Keratinocyte (primary cell): ENCODE measurements at regions not wholly inside any gene's neighbourhood (a gene's known extent, or its start where the extent isn't known, plus 50 kb on each side); places are given as distances from the start of the nearest gene placed in this dataset.

Experiments used
- DNase-seq: peaks from one replicate; pipeline ENCODE4 v3.0.0-alpha.2; 2011; ENCODE audit warnings: low read depth, missing footprints, low spot score
- FAIRE-seq: peaks from 2 replicates; lab custom pipeline; 2011; peaks lifted over from hg19 to GRCh38; lab: Jason Lieb, UNC
- H2AFZ ChIP-seq: 2 replicates; pipeline ENCODE4 v1.6.0; 2012; ENCODE audit warnings: low read length, control low read depth, inconsistent platforms; ENCODE audit not compliant: control insufficient read depth
- H3K27ac ChIP-seq: 2 replicates; pipeline ENCODE4 v1.5.1; 2011; ENCODE audit warnings: low read length; ENCODE audit not compliant: control insufficient read depth, insufficient read depth
- H3K27me3 ChIP-seq: 3 replicates; pipeline ENCODE4 v1.6.0; 2011; ENCODE audit warnings: low read length; ENCODE audit not compliant: control insufficient read depth, insufficient read depth; ENCODE audit errors: extremely low read depth
- H3K36me3 ChIP-seq, 2 experiments: 2 replicates in 1 of 2; 3 replicates in 1 of 2; pipeline ENCODE4 v1.5.1; 2011; ENCODE audit warnings: low read length in 2 of 2, mild to moderate bottlenecking in 1 of 2; ENCODE audit not compliant: control insufficient read depth in 2 of 2, insufficient read depth in 2 of 2; ENCODE audit errors: extremely low read depth in 1 of 2
- H3K4me1 ChIP-seq: 3 replicates; pipeline ENCODE4 v1.5.1; 2011; ENCODE audit warnings: low read length; ENCODE audit not compliant: control insufficient read depth, insufficient read depth; ENCODE audit errors: extremely low read depth
- H3K4me2 ChIP-seq: 3 replicates; pipeline ENCODE4 v1.6.0; 2011; ENCODE audit warnings: low read depth, low read length; ENCODE audit not compliant: control insufficient read depth, insufficient read depth; ENCODE audit errors: extremely low read depth
- H3K4me3 ChIP-seq, 3 experiments: fragments of 200-600 bp in 1 of 3; sonication (generic) in 1 of 3; 2 replicates in 2 of 3; 3 replicates in 1 of 3; pipeline ENCODE4 v1.5.1; 2011 to 2016; ENCODE audit warnings: low read length in 3 of 3, mild to moderate bottlenecking in 3 of 3, control low read depth in 2 of 3, inconsistent platforms in 1 of 3, low read depth in 1 of 3, mixed read lengths in 1 of 3, mixed run types in 1 of 3, moderate library complexity in 1 of 3; ENCODE audit not compliant: control insufficient read depth in 2 of 3, insufficient read depth in 2 of 3; ENCODE audit errors: extremely low read depth in 1 of 3
- H3K79me2 ChIP-seq: 2 replicates; pipeline ENCODE4 v1.6.0; 2012; ENCODE audit warnings: low read length; ENCODE audit not compliant: control insufficient read depth, insufficient read depth
- H3K9ac ChIP-seq: 3 replicates; pipeline ENCODE4 v1.6.0; 2011; ENCODE audit warnings: low read length; ENCODE audit not compliant: control insufficient read depth, insufficient read depth; ENCODE audit errors: extremely low read depth
- H3K9me1 ChIP-seq: 3 replicates; pipeline ENCODE4 v1.6.0; 2011; ENCODE audit warnings: low read length; ENCODE audit not compliant: control insufficient read depth, insufficient read depth; ENCODE audit errors: extremely low read depth
- H3K9me3 ChIP-seq: 2 replicates; pipeline ENCODE4 v1.5.1; 2012; ENCODE audit warnings: low read depth, low read length; ENCODE audit not compliant: control insufficient read depth
- H4K20me1 ChIP-seq: 3 replicates; pipeline ENCODE4 v1.6.0; 2011; ENCODE audit warnings: low read length; ENCODE audit not compliant: control insufficient read depth, insufficient read depth; ENCODE audit errors: extremely low read depth
- EZH2 ChIP-seq: IDR thresholded peaks from one replicate; pipeline ENCODE4 v1.6.1; 2012; ENCODE audit warnings: inconsistent platforms, mild to moderate bottlenecking, low read length, moderate library complexity
- dilution Hi-C: fragments of 300-500 bp; cut with MboI; formaldehyde crosslinking; loops from one replicate; pipeline ENCODE4 v1.7.0; 2020; ENCODE audit warnings: low sequenced_read_pairs; ENCODE audit not compliant: extremely low pct_ligation_motif_present
- TF ChIP-seq, protein P1 (sequence below), 3 experiments: IDR thresholded peaks in 1 of 3; conservative IDR thresholded peaks in 1 of 3; optimal IDR thresholded peaks in 1 of 3; 2 replicates in 2 of 3; 3 replicates in 1 of 3; pipeline versions ENCODE3 to v1.5.1; 2011; ENCODE audit warnings: low read length in 3 of 3, mild to moderate bottlenecking in 3 of 3, moderate library complexity in 2 of 3, control low read depth in 1 of 3, inconsistent platforms in 1 of 3; ENCODE audit not compliant: insufficient read depth in 2 of 3; ENCODE audit errors: extremely low read depth in 1 of 3

DNA sequence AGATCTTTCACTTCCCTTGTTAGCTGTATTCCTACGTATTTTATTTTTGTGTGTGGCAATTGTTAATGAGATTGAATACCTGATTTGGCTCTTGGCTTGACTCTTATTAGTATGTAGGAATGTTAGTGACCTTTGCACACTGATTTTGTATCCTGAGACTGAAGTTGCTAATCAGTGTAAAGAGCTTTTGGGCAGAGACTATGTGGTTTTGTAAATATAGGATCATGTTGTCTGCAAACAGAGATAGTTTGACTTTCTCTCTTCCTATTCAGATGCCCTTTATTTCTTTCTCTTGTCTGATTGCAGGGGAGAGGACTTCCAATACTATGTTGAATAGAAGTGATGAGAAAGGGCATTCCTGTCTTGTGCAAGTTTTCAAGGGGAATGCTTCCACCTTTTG, 160.3 kb upstream of the PCDH20 start:
- Histone ChIP-seq H3K4me1 (no peaks in the 10 kb centered on the region), H3K36me3 (no peaks in the 10 kb centered on the region), H3K79me2 (no peaks in the 10 kb centered on the region), H3K27ac (no peak overlapping the region), H3K4me2 (no peak overlapping the region), H2AFZ (no peak overlapping the region), H3K9me3 (no peaks in the 10 kb centered on the region), H3K9me1 (no peaks in the 10 kb centered on the region), H3K9ac (no peak overlapping the region), H3K27me3 (no peaks in the 10 kb centered on the region), H3K4me3 (no peak overlapping the region), H4K20me1 (no peaks in the 10 kb centered on the region)
- no peak for TF ChIP-seq EZH2
- TF ChIP-seq, protein P1, sequence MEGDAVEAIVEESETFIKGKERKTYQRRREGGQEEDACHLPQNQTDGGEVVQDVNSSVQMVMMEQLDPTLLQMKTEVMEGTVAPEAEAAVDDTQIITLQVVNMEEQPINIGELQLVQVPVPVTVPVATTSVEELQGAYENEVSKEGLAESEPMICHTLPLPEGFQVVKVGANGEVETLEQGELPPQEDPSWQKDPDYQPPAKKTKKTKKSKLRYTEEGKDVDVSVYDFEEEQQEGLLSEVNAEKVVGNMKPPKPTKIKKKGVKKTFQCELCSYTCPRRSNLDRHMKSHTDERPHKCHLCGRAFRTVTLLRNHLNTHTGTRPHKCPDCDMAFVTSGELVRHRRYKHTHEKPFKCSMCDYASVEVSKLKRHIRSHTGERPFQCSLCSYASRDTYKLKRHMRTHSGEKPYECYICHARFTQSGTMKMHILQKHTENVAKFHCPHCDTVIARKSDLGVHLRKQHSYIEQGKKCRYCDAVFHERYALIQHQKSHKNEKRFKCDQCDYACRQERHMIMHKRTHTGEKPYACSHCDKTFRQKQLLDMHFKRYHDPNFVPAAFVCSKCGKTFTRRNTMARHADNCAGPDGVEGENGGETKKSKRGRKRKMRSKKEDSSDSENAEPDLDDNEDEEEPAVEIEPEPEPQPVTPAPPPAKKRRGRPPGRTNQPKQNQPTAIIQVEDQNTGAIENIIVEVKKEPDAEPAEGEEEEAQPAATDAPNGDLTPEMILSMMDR (optimal IDR thresholded peaks at IDR 0.05 in 1 of 3, IDR thresholded peaks at IDR 0.05 in 1 of 3, conservative IDR thresholded peaks at IDR 0.05 in 1 of 3; ENCODE audit: extremely low read depth in 1 of 3, insufficient read depth in 2 of 3, low read length in 3 of 3): no peak
- dilution Hi-C loops: no loop called here
- FAIRE-seq: no peak
- DNase-seq: no peak

DNA sequence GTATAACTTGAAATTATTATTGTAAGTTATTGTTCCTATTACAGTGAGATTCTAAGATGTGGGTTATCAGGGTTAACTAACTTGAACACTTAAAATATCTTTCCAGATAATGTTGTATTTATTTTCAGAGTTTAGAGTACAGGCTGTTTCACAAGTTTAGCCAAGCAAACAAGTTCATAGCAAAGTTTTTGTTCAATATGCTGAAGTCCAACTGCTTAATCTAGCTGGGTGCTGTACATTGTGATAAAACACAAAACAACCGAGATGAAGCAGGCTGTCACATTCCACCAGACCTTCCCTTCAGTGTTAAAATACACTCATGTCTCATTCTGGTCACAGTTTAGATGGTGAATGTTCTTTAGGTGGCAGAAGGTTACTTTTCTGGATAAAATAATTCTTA, 148.0 kb upstream of the PCDH20 start:
- H2AFZ ChIP-seq: no peak overlapping the region
- DNase-seq (no peak), FAIRE-seq (no peak)
- H3K9ac ChIP-seq: no peak overlapping the region
- no peak for TF ChIP-seq EZH2
- TF ChIP-seq, protein P1 (optimal IDR thresholded peaks at IDR 0.05 in 1 of 3, IDR thresholded peaks at IDR 0.05 in 1 of 3, conservative IDR thresholded peaks at IDR 0.05 in 1 of 3; ENCODE audit: extremely low read depth in 1 of 3, insufficient read depth in 2 of 3, low read length in 3 of 3): no peak
- H3K4me3 ChIP-seq: no peak overlapping the region
- no peaks in the 10 kb centered on the region for H3K9me1 ChIP-seq
- H3K27me3 ChIP-seq: no peaks in the 10 kb centered on the region
- H3K79me2 ChIP-seq: no peaks in the 10 kb centered on the region
- peaks cover 1% of the 10 kb centered on the region for H3K9me3 ChIP-seq
- dilution Hi-C loops: no loop called here
- no peaks in the 10 kb centered on the region for H4K20me1 ChIP-seq
- H3K36me3 ChIP-seq: no peaks in the 10 kb centered on the region
- H3K27ac ChIP-seq: no peak overlapping the region
- H3K4me2 ChIP-seq: no peak overlapping the region
- H3K4me1 ChIP-seq: no peaks in the 10 kb centered on the region
